ENCODE measurements at regions not wholly inside any gene's neighbourhood (a gene's known extent, or its start where the extent isn't known, plus 50 kb on each side); places are given as distances from the start of the nearest gene placed in this dataset.

DNA sequence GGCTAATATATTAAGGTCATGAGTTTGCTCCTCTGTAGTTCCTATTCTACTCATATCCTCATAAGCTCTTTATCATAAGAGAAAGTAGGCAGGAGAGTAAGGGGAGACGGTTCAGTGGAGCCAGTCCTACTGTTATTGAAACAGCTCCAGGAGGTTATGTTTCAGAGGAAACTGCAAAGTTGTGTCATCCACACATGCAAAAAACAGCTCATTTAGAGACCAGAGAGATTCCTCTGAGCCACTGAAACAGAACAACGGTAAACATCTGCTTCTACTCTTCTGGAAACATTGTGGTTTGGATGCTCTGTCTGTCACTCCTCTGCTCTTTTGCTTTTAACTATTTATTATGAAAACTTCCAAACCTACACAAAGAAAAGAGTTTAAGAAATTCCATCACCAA lies 66.3 kb upstream of the PPP2R5A start:
- TF ChIP-seq POLR2A (IDR thresholded peaks at IDR 0.05) = no peak
- TF ChIP-seq, protein P1, sequence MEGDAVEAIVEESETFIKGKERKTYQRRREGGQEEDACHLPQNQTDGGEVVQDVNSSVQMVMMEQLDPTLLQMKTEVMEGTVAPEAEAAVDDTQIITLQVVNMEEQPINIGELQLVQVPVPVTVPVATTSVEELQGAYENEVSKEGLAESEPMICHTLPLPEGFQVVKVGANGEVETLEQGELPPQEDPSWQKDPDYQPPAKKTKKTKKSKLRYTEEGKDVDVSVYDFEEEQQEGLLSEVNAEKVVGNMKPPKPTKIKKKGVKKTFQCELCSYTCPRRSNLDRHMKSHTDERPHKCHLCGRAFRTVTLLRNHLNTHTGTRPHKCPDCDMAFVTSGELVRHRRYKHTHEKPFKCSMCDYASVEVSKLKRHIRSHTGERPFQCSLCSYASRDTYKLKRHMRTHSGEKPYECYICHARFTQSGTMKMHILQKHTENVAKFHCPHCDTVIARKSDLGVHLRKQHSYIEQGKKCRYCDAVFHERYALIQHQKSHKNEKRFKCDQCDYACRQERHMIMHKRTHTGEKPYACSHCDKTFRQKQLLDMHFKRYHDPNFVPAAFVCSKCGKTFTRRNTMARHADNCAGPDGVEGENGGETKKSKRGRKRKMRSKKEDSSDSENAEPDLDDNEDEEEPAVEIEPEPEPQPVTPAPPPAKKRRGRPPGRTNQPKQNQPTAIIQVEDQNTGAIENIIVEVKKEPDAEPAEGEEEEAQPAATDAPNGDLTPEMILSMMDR (IDR thresholded peaks at IDR 0.05 in 4 of 5, conservative IDR thresholded peaks at IDR 0.05 in 1 of 5) = no peak
